HepG2 (cell line): ENCODE measurements at regions not wholly inside any gene's neighbourhood (a gene's known extent, or its start where the extent isn't known, plus 50 kb on each side); places are given as distances from the start of the nearest gene placed in this dataset.

Experiments
- EZH2 ChIP-seq: conservative IDR thresholded peaks from 2 replicates; pipeline ENCODE4 v1.6.1; 2012; ENCODE audit warnings: mild to moderate bottlenecking, low read depth, low read length, moderate library complexity
- HOXA7 ChIP-seq: sonication (generic); formaldehyde crosslinking; IDR thresholded peaks from 2 replicates; pipeline ENCODE4 v1.8.1; 2022; ENCODE audit warnings: mild to moderate bottlenecking, missing genetic modification reagents, moderate library complexity
- IRF2 ChIP-seq: IDR thresholded peaks from 2 replicates; pipeline ENCODE4 v1.6.1; 2018; ENCODE audit warnings: missing genetic modification reagents, missing compliant biosample characterization
- KDM1A ChIP-seq: IDR thresholded peaks from 2 replicates; pipeline ENCODE4 v1.6.1; 2016; ENCODE audit warnings: missing compliant biosample characterization
- NONO ChIP-seq, 2 experiments: fragments of 450-650 bp in 1 of 2; sonication (generic) in 1 of 2; formaldehyde crosslinking in 1 of 2; IDR thresholded peaks in 1 of 2; conservative IDR thresholded peaks in 1 of 2; 2 replicates each; pipeline versions ENCODE4 v1.6.1 to v1.8.0; 2017 to 2022; ENCODE audit warnings: mild to moderate bottlenecking in 1 of 2, missing genetic modification reagents in 1 of 2, moderate library complexity in 1 of 2
- RAD21 ChIP-seq: fragments of 450-650 bp; formaldehyde crosslinking; IDR thresholded peaks from 2 replicates; pipeline ENCODE4 v1.5.0; 2020; ENCODE audit warnings: mild to moderate bottlenecking
- SATB2 ChIP-seq: sonication (generic); formaldehyde crosslinking; IDR thresholded peaks from 2 replicates; pipeline ENCODE4 v1.5.0; 2020; ENCODE audit warnings: missing genetic modification reagents
- SPEN ChIP-seq: sonication (generic); formaldehyde crosslinking; IDR thresholded peaks from 2 replicates; pipeline ENCODE4 v1.5.1; 2020; ENCODE audit warnings: low read depth, mild to moderate bottlenecking, missing genetic modification reagents
- ZBTB38 ChIP-seq: sonication (generic); formaldehyde crosslinking; IDR thresholded peaks from 2 replicates; pipeline ENCODE4 v1.5.1; 2020; ENCODE audit warnings: mild to moderate bottlenecking, missing genetic modification reagents
- TF ChIP-seq, protein P1 (sequence below): sonication (generic); formaldehyde crosslinking; IDR thresholded peaks from 2 replicates; pipeline ENCODE4 v1.5.0; 2020; ENCODE audit warnings: mild to moderate bottlenecking, missing genetic modification reagents, moderate library complexity
- TF ChIP-seq, protein P2 (sequence below): IDR thresholded peaks from 2 replicates; pipeline ENCODE4 v1.6.1; 2016; ENCODE audit warnings: mild to moderate bottlenecking, missing biosample characterization, missing genetic modification reagents
- TF ChIP-seq, protein P3 (sequence below): sonication (generic); formaldehyde crosslinking; IDR thresholded peaks from 2 replicates; pipeline ENCODE4 v1.8.0; 2022; ENCODE audit warnings: missing genetic modification reagents, mild to moderate bottlenecking, moderate library complexity, borderline replicate concordance
- TF ChIP-seq, protein P4 (sequence below): sonication (generic); formaldehyde crosslinking; IDR thresholded peaks from 2 replicates; pipeline ENCODE4 v1.4.0; 2020; ENCODE audit warnings: low read depth, mild to moderate bottlenecking, missing genetic modification reagents

DNA sequence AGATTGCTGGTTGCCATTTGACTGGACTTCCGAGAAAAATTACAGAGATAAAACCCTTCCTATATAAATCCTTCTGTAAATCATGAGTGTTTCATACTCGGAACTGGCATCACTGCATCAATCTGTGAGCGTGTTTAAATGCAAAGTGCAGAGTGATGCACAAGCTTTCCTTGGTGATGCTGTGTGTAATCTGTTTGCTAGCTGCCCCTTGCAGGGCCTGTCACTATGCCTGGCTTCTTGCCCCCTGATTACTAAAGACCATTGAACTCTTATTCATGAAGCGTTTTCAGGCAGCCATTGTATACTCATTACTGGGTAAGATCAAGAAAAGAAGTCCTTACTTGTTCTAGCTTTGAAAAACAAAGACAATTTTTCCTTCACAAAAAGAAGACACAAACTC lies 266.9 kb upstream of the FANCL start:
- TF ChIP-seq IRF2 (CRISPR knock-in tag) (no peak), NONO (IDR thresholded peaks at IDR 0.05) (no peak), NONO (CRISPR knock-in tag; conservative IDR thresholded peaks at IDR 0.05) (no peak), HOXA7 (CRISPR knock-in tag) (no peak), SATB2 (CRISPR knock-in tag) (no peak), KDM1A (CRISPR knock-in tag) (no peak), EZH2 (no peak), ZBTB38 (CRISPR knock-in tag) (no peak), RAD21 (CRISPR knock-in tag) (no peak), SPEN (no peak)
- TF ChIP-seq, protein P1, sequence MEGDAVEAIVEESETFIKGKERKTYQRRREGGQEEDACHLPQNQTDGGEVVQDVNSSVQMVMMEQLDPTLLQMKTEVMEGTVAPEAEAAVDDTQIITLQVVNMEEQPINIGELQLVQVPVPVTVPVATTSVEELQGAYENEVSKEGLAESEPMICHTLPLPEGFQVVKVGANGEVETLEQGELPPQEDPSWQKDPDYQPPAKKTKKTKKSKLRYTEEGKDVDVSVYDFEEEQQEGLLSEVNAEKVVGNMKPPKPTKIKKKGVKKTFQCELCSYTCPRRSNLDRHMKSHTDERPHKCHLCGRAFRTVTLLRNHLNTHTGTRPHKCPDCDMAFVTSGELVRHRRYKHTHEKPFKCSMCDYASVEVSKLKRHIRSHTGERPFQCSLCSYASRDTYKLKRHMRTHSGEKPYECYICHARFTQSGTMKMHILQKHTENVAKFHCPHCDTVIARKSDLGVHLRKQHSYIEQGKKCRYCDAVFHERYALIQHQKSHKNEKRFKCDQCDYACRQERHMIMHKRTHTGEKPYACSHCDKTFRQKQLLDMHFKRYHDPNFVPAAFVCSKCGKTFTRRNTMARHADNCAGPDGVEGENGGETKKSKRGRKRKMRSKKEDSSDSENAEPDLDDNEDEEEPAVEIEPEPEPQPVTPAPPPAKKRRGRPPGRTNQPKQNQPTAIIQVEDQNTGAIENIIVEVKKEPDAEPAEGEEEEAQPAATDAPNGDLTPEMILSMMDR (CRISPR knock-in tag): no peak
- TF ChIP-seq, protein P2, sequence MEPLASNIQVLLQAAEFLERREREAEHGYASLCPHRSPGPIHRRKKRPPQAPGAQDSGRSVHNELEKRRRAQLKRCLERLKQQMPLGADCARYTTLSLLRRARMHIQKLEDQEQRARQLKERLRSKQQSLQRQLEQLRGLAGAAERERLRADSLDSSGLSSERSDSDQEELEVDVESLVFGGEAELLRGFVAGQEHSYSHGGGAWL (CRISPR knock-in tag): no peak
- TF ChIP-seq, protein P3, sequence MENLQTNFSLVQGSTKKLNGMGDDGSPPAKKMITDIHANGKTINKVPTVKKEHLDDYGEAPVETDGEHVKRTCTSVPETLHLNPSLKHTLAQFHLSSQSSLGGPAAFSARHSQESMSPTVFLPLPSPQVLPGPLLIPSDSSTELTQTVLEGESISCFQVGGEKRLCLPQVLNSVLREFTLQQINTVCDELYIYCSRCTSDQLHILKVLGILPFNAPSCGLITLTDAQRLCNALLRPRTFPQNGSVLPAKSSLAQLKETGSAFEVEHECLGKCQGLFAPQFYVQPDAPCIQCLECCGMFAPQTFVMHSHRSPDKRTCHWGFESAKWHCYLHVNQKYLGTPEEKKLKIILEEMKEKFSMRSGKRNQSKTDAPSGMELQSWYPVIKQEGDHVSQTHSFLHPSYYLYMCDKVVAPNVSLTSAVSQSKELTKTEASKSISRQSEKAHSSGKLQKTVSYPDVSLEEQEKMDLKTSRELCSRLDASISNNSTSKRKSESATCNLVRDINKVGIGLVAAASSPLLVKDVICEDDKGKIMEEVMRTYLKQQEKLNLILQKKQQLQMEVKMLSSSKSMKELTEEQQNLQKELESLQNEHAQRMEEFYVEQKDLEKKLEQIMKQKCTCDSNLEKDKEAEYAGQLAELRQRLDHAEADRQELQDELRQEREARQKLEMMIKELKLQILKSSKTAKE (CRISPR knock-in tag): no peak
- TF ChIP-seq, protein P4, sequence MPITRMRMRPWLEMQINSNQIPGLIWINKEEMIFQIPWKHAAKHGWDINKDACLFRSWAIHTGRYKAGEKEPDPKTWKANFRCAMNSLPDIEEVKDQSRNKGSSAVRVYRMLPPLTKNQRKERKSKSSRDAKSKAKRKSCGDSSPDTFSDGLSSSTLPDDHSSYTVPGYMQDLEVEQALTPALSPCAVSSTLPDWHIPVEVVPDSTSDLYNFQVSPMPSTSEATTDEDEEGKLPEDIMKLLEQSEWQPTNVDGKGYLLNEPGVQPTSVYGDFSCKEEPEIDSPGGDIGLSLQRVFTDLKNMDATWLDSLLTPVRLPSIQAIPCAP (CRISPR knock-in tag): no peak
